GM21390 (cell line): ENCODE measurements at regions not wholly inside any gene's neighbourhood (a gene's known extent, or its start where the extent isn't known, plus 50 kb on each side); places are given as distances from the start of the nearest gene placed in this dataset.
A peak's percentile ranks its signal among the peaks of the same experiment; 100 is the strongest.
"Not testable (repeated sequence)": the region's sequence is repeated elsewhere in the genome, so short reads cannot be mapped to it uniquely, and the experiment has no call there.

Experiments
- ATAC-seq: cut with Tn5 transposase; IDR thresholded peaks from one replicate; pipeline ENCODE4 v1.9.1; 2021; ENCODE audit not compliant: unreplicated experiment

DNA sequence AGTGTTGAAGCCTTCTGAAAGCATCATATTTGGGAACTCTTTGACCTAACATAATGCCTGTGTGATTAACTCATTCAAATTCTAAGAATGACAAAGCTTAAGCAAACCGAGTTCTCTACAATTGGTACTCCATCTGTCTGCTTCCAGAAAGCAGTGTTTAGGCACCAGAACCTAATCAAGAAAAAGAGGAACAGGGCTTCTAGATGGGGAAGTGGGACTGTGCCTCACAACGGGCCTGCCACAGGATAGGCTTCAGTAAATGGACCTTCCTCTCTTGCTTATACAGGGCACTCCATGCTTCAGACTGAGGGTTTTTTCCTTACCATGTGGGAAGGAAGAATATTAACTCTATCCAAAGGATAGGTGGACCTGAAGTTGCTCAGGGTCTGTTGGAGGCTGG is 808.1 kb downstream of the XPNPEP1 start:
- ATAC-seq: no peak

DNA sequence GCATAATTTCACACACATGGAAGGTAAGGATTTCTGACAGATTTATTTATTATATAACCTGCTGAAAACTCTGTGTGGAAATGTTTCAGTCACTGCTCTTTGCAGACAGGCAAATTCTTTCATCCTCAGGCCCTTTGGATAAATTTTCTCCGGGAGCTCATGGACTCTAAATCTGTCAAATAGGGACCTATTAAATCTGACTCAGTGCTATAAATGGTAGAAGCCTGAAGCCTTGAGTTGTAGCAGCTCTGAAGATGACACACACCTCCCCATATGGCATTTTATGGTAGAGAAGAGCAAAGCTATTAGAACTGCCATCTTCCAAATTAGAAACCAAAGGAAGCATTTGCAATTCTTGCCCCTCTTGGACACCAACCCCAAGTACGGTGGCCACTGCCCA is 808.7 kb downstream of the XPNPEP1 start:
- no peak for ATAC-seq

GRCh38 chr10:109106604-109107003 is 816.7 kb downstream of the XPNPEP1 start:
- ATAC-seq: no peak

GRCh38 chr10:109105725-109106124 is 817.6 kb downstream of the XPNPEP1 start:
- no peak for ATAC-seq

GRCh38 chr10:109104806-109105205 is 818.5 kb downstream of the XPNPEP1 start:
- ATAC-seq: no peak

GRCh38 chr10:109103278-109103677 is 820.0 kb downstream of the XPNPEP1 start:
- ATAC-seq: no peak

GRCh38 chr10:109089779-109090178 is 833.5 kb downstream of the XPNPEP1 start:
- ATAC-seq: no peak

GRCh38 chr10:109071539-109071938 is 851.8 kb downstream of the XPNPEP1 start:
- no peak for ATAC-seq

- ATAC-seq: no peak
These were observed 852.8 kb downstream of the XPNPEP1 start for GRCh38 chr10:109070492-109070891.

DNA sequence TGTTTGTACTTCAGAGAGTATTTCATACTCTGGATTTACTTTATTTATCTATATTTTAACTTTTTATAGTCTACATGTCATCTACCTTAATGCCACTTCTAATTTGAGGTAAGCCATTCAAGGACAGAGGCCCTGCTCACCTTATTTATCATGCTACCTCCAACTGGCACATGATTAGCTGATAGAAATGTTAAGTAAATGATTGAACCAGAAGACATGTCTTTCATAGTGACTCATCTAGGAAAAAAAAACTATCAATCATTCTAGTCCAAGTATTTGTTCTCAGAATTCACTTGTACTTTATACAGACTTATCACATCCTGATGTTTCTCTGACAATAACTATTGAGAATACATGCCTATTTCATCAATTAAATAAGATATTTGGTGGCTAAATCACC is 856.3 kb downstream of the XPNPEP1 start:
- ATAC-seq: no peak

GRCh38 chr10:109065821-109066220 is 857.5 kb downstream of the XPNPEP1 start:
- ATAC-seq: no peak

GRCh38 chr10:109062371-109062770 is 860.9 kb downstream of the XPNPEP1 start:
- ATAC-seq: peak; percentile 72

GRCh38 chr10:109055243-109055642 is 868.1 kb downstream of the XPNPEP1 start:
- ATAC-seq: no peak

GRCh38 chr10:109047856-109048255 is 875.5 kb downstream of the XPNPEP1 start:
- no peak for ATAC-seq

DNA sequence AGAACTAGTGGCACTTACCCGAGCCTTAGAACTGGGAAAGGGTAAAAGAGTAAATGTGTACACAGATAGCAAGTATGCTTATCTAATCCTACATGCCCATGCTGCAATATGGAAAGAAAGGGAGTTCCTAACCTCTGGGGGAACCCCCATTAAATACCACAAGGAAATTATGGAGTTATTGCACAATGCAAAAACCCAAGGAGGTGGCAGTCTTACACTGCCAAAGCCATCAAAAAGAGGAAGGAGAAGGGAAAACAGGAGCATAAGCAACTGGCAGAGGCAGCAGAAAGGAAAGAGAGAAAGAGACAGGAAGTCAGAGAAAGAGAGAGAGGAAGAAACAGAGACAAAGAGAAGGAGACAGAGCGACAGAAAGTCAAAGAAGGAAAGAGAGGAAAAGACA is 876.9 kb downstream of the XPNPEP1 start:
- ATAC-seq: not testable (repeated sequence)

- no peak for ATAC-seq
These were observed 882.7 kb downstream of the XPNPEP1 start for GRCh38 chr10:109040622-109041021.

- no peak for ATAC-seq
These were observed 885.3 kb downstream of the XPNPEP1 start for GRCh38 chr10:109037978-109038377.

GRCh38 chr10:109030581-109031210 is 892.6 kb downstream of the XPNPEP1 start:
- no peak for ATAC-seq

- no peak for ATAC-seq
These were observed 893.4 kb downstream of the XPNPEP1 start for GRCh38 chr10:109029870-109030269.

GRCh38 chr10:109027534-109028185 is 895.7 kb downstream of the XPNPEP1 start:
- ATAC-seq: no peak

GRCh38 chr10:109025172-109025571 is 898.1 kb downstream of the XPNPEP1 start:
- ATAC-seq: no peak

GRCh38 chr10:109022417-109023049 is 900.8 kb downstream of the XPNPEP1 start:
- no peak for ATAC-seq
